Ishikawa (cell line): ENCODE measurements at regions not wholly inside any gene's neighbourhood (a gene's known extent, or its start where the extent isn't known, plus 50 kb on each side); places are given as distances from the start of the nearest gene placed in this dataset.

Experiments
- CEBPB ChIP-seq: IDR thresholded peaks from 2 replicates; pipeline ENCODE4 v1.6.1; 2012
- CREB1 ChIP-seq: IDR thresholded peaks from 2 replicates; pipeline ENCODE4 v1.6.1; 2012; ENCODE audit warnings: low read depth
- EGR1 ChIP-seq: IDR thresholded peaks from 2 replicates; pipeline ENCODE4 v1.6.1; 2012
- EP300 ChIP-seq: IDR thresholded peaks from 2 replicates; pipeline ENCODE4 v1.6.1; 2012; ENCODE audit warnings: borderline replicate concordance
- FOXM1 ChIP-seq: IDR thresholded peaks from 2 replicates; pipeline ENCODE4 v1.6.1; 2012; ENCODE audit warnings: low read depth, borderline replicate concordance
- MAX ChIP-seq: IDR thresholded peaks from 2 replicates; pipeline ENCODE4 v1.6.1; 2012
- NFIC ChIP-seq: IDR thresholded peaks from 2 replicates; pipeline ENCODE4 v1.6.1; 2012
- RAD21 ChIP-seq: IDR thresholded peaks from 2 replicates; pipeline ENCODE4 v1.6.1; 2012; ENCODE audit warnings: low read depth
- REST ChIP-seq: IDR thresholded peaks from 2 replicates; pipeline ENCODE4 v1.6.1; 2012; ENCODE audit warnings: low read depth, mild to moderate bottlenecking
- TAF1 ChIP-seq: IDR thresholded peaks from 2 replicates; pipeline ENCODE4 v1.6.1; 2012; ENCODE audit warnings: low read depth, mild to moderate bottlenecking
- TCF12 ChIP-seq: IDR thresholded peaks from 2 replicates; pipeline ENCODE4 v1.6.1; 2012; ENCODE audit warnings: low read depth
- TEAD4 ChIP-seq: IDR thresholded peaks from 2 replicates; pipeline ENCODE4 v1.6.1; 2012
- USF1 ChIP-seq: IDR thresholded peaks from 2 replicates; pipeline ENCODE4 v1.6.1; 2012
- YY1 ChIP-seq: IDR thresholded peaks from 2 replicates; pipeline ENCODE4 v1.6.1; 2012; ENCODE audit warnings: low read depth
- ZBTB7A ChIP-seq: IDR thresholded peaks from 2 replicates; pipeline ENCODE4 v1.6.1; 2012; ENCODE audit warnings: low read depth

GRCh38 chr9:21560281-21560745 lies 78.2 kb upstream of the IFNE start:
- no peak for TF ChIP-seq EGR1
- TF ChIP-seq EP300 = no peak
- TF ChIP-seq TEAD4 = no peak
- no peak for TF ChIP-seq REST
- no peak for TF ChIP-seq TCF12
- no peak for TF ChIP-seq YY1
- TF ChIP-seq RAD21 = no peak
- TF ChIP-seq ZBTB7A = no peak
- TF ChIP-seq FOXM1 = no peak
- no peak for TF ChIP-seq NFIC

- TF ChIP-seq CEBPB (no peak), CREB1 (no peak), MAX (no peak)
Measured at GRCh38 chr9:21561502-21561901, 79.4 kb upstream of the IFNE start.

- TF ChIP-seq CREB1 (no peak), EP300 (no peak), TAF1 (no peak), TCF12 (no peak), EGR1 (no peak), USF1 (no peak), RAD21 (no peak), REST (no peak), ZBTB7A (no peak)
Measured at GRCh38 chr9:21564175-21564574, 82.1 kb upstream of the IFNE start.

GRCh38 chr9:21565155-21565554 lies 83.0 kb upstream of the IFNE start:
- TF ChIP-seq REST = no peak
- no peak for TF ChIP-seq FOXM1
- TF ChIP-seq TEAD4 = no peak
- no peak for TF ChIP-seq TCF12
- no peak for TF ChIP-seq EP300

GRCh38 chr9:21567926-21568325 lies 85.8 kb upstream of the IFNE start:
- TF ChIP-seq NFIC = no peak
- TF ChIP-seq TEAD4 = no peak
- TF ChIP-seq FOXM1 = no peak
- TF ChIP-seq ZBTB7A = no peak
- TF ChIP-seq EGR1 = no peak
- no peak for TF ChIP-seq CREB1
- no peak for TF ChIP-seq REST
- no peak for TF ChIP-seq RAD21
- TF ChIP-seq CEBPB = no peak
- TF ChIP-seq YY1 = no peak
- TF ChIP-seq TAF1 = no peak
- no peak for TF ChIP-seq TCF12
- no peak for TF ChIP-seq MAX
- no peak for TF ChIP-seq EP300
- no peak for TF ChIP-seq USF1
